ENCODE measurements at regions not wholly inside any gene's neighbourhood (a gene's known extent, or its start where the extent isn't known, plus 50 kb on each side); places are given as distances from the start of the nearest gene placed in this dataset.

DNA sequence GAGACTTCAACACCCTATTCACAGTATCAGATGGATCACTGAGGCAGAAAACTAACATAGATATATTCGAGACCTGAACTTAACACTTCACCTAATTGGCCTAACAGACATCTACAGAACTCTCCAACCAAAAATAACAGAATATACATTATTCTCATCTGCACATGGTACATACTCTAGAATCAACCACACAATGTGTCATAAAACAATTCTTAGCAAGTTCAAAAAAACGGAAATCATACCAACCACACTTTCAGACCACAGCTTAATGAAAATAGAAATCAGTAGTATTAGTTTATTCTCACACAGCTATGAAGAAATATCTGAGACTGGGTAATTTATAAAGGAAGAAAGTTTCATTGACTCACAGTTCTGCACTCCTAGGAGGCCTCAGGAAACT lies 387.9 kb downstream of the DEPDC1B start:
- Histone ChIP-seq H2AK5ac (ENCODE audit: low read depth, low read length) (no peak overlapping the region), H4K5ac (ENCODE audit: low read depth, low read length) (no peak overlapping the region), H3K14ac (replicated peaks; ENCODE audit: low read depth, low read length) (no peak overlapping the region), H3K9me1 (ENCODE audit: insufficient read depth, low read length) (no peaks in the 10 kb centered on the region), H4K8ac (ENCODE audit: low read depth in 2 of 2, low read length in 2 of 2) (no peak overlapping the region), H2AFZ (replicated peaks; ENCODE audit: low read length, poor library complexity) (no peak overlapping the region), H2BK5ac (ENCODE audit: low read depth, low read length, poor library complexity, severe bottlenecking) (no peak overlapping the region), H2BK15ac (ENCODE audit: low read depth, low read length) (no peak overlapping the region), H4K91ac (ENCODE audit: insufficient read depth, low read depth, low read length) (no peak overlapping the region), H3K27me3 (ENCODE audit: control insufficient read depth, insufficient read depth, low read length) (no peaks in the 10 kb centered on the region), H3K9ac (ENCODE audit: low read depth, low read length) (no peak overlapping the region), H3K36me3 (ENCODE audit: control insufficient read depth, insufficient read depth, low read length) (no peaks in the 10 kb centered on the region), H3K23ac (ENCODE audit: low read depth, low read length) (no peak overlapping the region), H3K79me1 (ENCODE audit: low read depth in 1 of 2, low read length in 2 of 2) (no peaks in the 10 kb centered on the region), H3K4me2 (ENCODE audit: low read depth, low read length) (no peak overlapping the region), H2BK20ac (ENCODE audit: low read depth, low read length) (no peak overlapping the region), H3K18ac (ENCODE audit: low read depth, low read length) (no peak overlapping the region), H3K4me1 (ENCODE audit: control insufficient read depth, insufficient read depth, low read length) (no peaks in the 10 kb centered on the region), H4K20me1 (ENCODE audit: insufficient read depth, low read length) (no peaks in the 10 kb centered on the region), H3K56ac (ENCODE audit: extremely low read depth, insufficient read depth, low read length) (no peak overlapping the region), H3K9me3 (ENCODE audit: control insufficient read depth, insufficient read depth, low read length) (no peaks in the 10 kb centered on the region), H3K4me3 (ENCODE audit: insufficient read depth, low read depth, low read length) (no peak overlapping the region), H2AK9ac (replicated peaks; ENCODE audit: low read depth, low read length, poor library complexity) (no peak overlapping the region), H2BK120ac (ENCODE audit: low read depth, low read length) (no peak overlapping the region), H3K4ac (ENCODE audit: low read depth, low read length) (no peak overlapping the region), H3K27ac (ENCODE audit: insufficient read depth, low read length) (no peak overlapping the region)
- dilution Hi-C loops (cut with HindIII; ENCODE audit: low sequenced_read_pairs, unreplicated experiment) = no loop called here
- BruUV-seq (replicated peaks) = no TSS peak
- intact Hi-C loops (cut with micrococcal nuclease) = no loop called here
- ChIA-PET POLR2A (ENCODE audit: unreplicated experiment) (no interaction called here), CTCF (no interaction called here)
- ATAC-seq (ENCODE audit: low read depth) (no peak), DNase-seq (no peak)
- no CpG with 5 or more reads among the region's 2 CpGs for WGBS, 2 experiments (ENCODE audit: extremely low coverage in 2 of 2, insufficient read length in 1 of 2)
- no peak for TF ChIP-seq POLR2A (IDR thresholded peaks at IDR 0.05; ENCODE audit: low read depth, low read length)
- TF ChIP-seq, protein P1, sequence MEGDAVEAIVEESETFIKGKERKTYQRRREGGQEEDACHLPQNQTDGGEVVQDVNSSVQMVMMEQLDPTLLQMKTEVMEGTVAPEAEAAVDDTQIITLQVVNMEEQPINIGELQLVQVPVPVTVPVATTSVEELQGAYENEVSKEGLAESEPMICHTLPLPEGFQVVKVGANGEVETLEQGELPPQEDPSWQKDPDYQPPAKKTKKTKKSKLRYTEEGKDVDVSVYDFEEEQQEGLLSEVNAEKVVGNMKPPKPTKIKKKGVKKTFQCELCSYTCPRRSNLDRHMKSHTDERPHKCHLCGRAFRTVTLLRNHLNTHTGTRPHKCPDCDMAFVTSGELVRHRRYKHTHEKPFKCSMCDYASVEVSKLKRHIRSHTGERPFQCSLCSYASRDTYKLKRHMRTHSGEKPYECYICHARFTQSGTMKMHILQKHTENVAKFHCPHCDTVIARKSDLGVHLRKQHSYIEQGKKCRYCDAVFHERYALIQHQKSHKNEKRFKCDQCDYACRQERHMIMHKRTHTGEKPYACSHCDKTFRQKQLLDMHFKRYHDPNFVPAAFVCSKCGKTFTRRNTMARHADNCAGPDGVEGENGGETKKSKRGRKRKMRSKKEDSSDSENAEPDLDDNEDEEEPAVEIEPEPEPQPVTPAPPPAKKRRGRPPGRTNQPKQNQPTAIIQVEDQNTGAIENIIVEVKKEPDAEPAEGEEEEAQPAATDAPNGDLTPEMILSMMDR (conservative IDR thresholded peaks at IDR 0.05; ENCODE audit: low read depth, low read length) = no peak
- in situ Hi-C loops (cut with MboI; ENCODE audit: low sequenced_read_pairs) = no loop called here
